ENCODE measurements at regions not wholly inside any gene's neighbourhood (a gene's known extent, or its start where the extent isn't known, plus 50 kb on each side); places are given as distances from the start of the nearest gene placed in this dataset.
"Not testable (repeated sequence)": the region's sequence is repeated elsewhere in the genome, so short reads cannot be mapped to it uniquely, and the experiment has no call there.

- TF ChIP-seq CTCF, EP300 (IDR thresholded peaks at IDR 0.05): not testable (repeated sequence)
These were observed 320.9 kb upstream of the SETBP1 start for GRCh38 chr18:44359741-44360140.
